ENCODE measurements at regions not wholly inside any gene's neighbourhood (a gene's known extent, or its start where the extent isn't known, plus 50 kb on each side); places are given as distances from the start of the nearest gene placed in this dataset.

DNA sequence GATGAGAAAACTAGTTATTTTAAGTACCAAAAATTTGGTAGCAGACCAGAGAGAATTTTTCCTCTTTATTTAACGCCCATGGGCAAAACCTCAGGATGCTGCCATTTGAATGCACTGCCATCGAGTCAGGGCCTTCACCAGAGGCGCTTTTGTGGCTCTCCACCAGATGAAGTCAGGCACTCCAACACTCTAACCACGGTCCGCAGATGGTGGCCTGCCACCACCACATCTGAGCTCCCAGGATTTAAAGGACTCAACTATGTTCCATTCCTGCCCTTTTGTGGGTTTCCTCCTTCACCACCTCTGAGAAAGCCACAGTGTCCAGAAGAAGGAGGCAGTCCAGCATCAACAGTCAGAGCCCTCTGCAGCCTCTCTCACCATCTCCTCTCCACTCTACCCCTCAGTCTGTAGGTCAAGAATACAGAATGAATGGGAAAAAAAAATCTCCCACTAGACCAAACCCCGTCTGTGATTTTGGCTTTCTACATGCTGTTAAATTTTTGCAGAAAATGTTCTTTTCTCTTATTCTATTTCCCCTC lies 647.4 kb downstream of the USP25 start:
- FAIRE-seq (no peak), DNase-seq (ENCODE audit: insufficient read length, low spot score) (no peak)
- TF ChIP-seq POLR2AphosphoS5 (IDR thresholded peaks at IDR 0.05; ENCODE audit: low read depth, low read length): no peak
- no peak for TF ChIP-seq TAF1 (IDR thresholded peaks at IDR 0.05; ENCODE audit: low read depth, low read length)
- TF ChIP-seq POU2F2 (IDR thresholded peaks at IDR 0.05; ENCODE audit: low read depth, low read length): no peak

DNA sequence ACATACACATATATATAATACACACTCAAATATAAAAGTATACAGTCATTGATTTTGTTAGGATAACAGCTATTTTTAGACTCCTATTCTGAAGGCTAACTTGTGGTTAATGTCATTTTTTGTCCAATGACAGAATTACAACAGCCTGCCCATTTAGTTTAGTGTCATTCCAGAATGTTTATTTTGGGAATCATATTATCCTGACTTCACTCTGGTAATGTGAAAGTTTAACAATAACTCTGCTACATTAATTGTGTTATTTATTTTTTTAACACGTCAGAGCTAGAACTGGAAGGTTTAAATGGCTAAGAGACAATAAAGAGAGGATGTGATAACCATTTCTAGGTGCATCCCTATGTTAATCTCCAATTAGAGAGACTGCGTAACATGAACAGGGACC lies 648.1 kb downstream of the USP25 start:
- no peak for DNase-seq (ENCODE audit: insufficient read length, low spot score)
- no peak for TF ChIP-seq POU2F2 (IDR thresholded peaks at IDR 0.05; ENCODE audit: low read depth, low read length)
- no peak for TF ChIP-seq SPI1 (IDR thresholded peaks at IDR 0.05; ENCODE audit: low read depth, low read length)
- FAIRE-seq: no peak

DNA sequence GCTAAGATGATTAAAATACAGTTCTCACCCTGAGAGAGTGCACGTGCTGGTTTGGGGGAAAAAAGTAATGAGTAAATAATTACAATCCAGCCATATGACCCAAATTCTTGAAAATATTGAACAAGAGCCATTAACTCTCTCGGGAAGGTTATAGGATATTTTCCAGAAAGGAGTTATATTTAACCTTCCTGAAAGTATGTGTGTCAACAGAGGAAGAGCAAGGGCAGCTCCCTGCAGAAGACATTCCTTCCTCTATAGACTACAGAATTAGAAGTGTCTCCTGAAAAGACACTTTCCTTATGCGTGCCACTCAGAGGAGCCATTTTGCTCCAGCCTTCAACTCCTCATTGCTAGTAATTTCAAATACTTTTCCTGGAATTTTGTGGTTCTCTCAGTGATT lies 648.7 kb downstream of the USP25 start:
- TF ChIP-seq TAF1 (IDR thresholded peaks at IDR 0.05; ENCODE audit: low read depth, low read length): no peak
- no peak for TF ChIP-seq POLR2A (IDR thresholded peaks at IDR 0.05; ENCODE audit: low read depth, low read length)
- no peak for TF ChIP-seq SPI1 (IDR thresholded peaks at IDR 0.05; ENCODE audit: low read depth, low read length)
- no peak for TF ChIP-seq POU2F2 (IDR thresholded peaks at IDR 0.05; ENCODE audit: low read depth, low read length)
- no peak for TF ChIP-seq PAX5 (IDR thresholded peaks at IDR 0.05; ENCODE audit: insufficient read depth, low read length, severe bottlenecking)
- no peak for TF ChIP-seq POLR2AphosphoS5 (IDR thresholded peaks at IDR 0.05; ENCODE audit: low read depth, low read length)
- DNase-seq (ENCODE audit: insufficient read length, low spot score): no peak
- no peak for FAIRE-seq

DNA sequence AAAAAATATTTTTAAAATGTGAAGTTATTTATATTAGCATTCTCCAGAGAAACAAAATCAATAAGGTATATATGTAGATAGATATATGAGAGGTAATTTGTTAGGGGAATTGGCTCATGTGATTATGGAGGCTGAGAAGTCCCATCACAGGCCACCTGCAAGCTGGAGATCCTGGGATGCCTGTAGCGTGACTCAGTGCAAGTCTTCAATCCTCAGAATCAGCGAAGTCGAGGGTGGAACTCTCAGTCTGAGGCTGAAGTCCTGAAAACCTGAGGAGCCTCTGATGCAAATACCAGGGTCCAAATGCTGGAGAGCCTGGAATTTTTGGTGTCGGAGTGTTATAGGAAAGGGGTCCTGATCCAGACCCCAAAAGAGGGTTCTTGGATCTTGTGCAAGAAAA lies 658.5 kb downstream of the USP25 start:
- FAIRE-seq (no peak), DNase-seq (ENCODE audit: insufficient read length, low spot score) (no peak)
- TF ChIP-seq SPI1 (IDR thresholded peaks at IDR 0.05; ENCODE audit: low read depth, low read length) (no peak), POLR2A (IDR thresholded peaks at IDR 0.05; ENCODE audit: low read depth, low read length) (no peak), POU2F2 (IDR thresholded peaks at IDR 0.05; ENCODE audit: low read depth, low read length) (no peak), POLR2AphosphoS5 (IDR thresholded peaks at IDR 0.05; ENCODE audit: low read depth, low read length) (no peak), TAF1 (IDR thresholded peaks at IDR 0.05; ENCODE audit: low read depth, low read length) (no peak), PAX5 (IDR thresholded peaks at IDR 0.05; ENCODE audit: insufficient read depth, low read length, severe bottlenecking) (no peak)

DNA sequence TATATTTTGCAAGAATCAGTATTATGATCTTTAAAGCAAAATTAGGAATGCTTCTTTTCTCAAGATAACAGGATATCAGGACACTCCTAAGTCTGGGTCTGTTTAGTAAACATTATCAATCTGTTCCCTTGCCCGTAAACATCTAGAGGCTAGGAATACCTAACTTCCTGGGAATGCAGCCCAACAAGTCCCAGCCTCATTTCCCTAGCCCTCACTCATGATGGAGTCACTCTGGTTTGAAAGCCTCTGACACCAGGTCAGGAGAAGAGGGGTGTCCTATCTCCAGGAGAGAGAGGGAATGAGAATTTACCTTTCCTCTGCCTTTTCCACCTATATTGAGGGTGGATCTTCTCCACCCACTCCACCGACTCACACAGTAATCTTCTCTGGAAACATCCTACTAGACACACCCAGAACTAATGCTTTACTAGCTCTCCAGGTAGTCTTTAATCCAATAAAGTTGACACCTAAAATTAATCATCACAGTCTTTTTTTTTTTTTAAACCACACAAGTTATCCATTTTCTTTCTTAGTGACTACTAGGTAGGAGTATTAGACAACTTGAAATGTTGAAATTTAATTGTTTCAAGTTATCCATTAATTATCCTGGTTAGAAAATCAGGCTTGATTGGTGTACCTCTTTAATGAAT lies 659.3 kb downstream of the USP25 start:
- no peak for TF ChIP-seq SPI1 (IDR thresholded peaks at IDR 0.05; ENCODE audit: low read depth, low read length)
- TF ChIP-seq POU2F2 (IDR thresholded peaks at IDR 0.05; ENCODE audit: low read depth, low read length): no peak
- TF ChIP-seq TAF1 (IDR thresholded peaks at IDR 0.05; ENCODE audit: low read depth, low read length): no peak
- no peak for TF ChIP-seq POLR2AphosphoS5 (IDR thresholded peaks at IDR 0.05; ENCODE audit: low read depth, low read length)
- no peak for TF ChIP-seq PAX5 (IDR thresholded peaks at IDR 0.05; ENCODE audit: insufficient read depth, low read length, severe bottlenecking)
- TF ChIP-seq POLR2A (IDR thresholded peaks at IDR 0.05; ENCODE audit: low read depth, low read length): no peak
- FAIRE-seq (no peak), DNase-seq (ENCODE audit: insufficient read length, low spot score) (no peak)

DNA sequence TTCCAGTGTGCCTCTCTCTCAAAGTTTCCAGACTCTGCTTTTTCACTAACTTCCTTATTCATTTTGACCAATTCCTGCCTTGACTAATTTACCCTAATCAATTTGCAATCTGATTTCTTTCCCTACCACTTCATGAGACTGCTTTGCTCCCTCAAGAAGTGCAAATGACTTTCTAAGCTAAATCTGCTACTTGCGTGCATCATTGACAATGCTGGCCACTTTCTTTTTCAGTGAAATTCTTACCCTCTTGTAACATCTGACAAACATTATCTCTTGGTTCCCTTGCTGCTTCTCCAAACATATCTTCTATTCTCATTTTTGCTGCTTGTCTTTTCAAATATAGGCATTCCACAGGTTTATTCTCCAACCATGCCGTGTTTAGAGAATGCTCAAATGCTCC lies 659.9 kb downstream of the USP25 start:
- no peak for FAIRE-seq
- no peak for DNase-seq (ENCODE audit: insufficient read length, low spot score)
- TF ChIP-seq TAF1 (IDR thresholded peaks at IDR 0.05; ENCODE audit: low read depth, low read length): no peak
- TF ChIP-seq POLR2AphosphoS5 (IDR thresholded peaks at IDR 0.05; ENCODE audit: low read depth, low read length): no peak
- no peak for TF ChIP-seq PAX5 (IDR thresholded peaks at IDR 0.05; ENCODE audit: insufficient read depth, low read length, severe bottlenecking)
- TF ChIP-seq SPI1 (IDR thresholded peaks at IDR 0.05; ENCODE audit: low read depth, low read length): no peak
- TF ChIP-seq POLR2A (IDR thresholded peaks at IDR 0.05; ENCODE audit: low read depth, low read length): no peak
- no peak for TF ChIP-seq POU2F2 (IDR thresholded peaks at IDR 0.05; ENCODE audit: low read depth, low read length)

DNA sequence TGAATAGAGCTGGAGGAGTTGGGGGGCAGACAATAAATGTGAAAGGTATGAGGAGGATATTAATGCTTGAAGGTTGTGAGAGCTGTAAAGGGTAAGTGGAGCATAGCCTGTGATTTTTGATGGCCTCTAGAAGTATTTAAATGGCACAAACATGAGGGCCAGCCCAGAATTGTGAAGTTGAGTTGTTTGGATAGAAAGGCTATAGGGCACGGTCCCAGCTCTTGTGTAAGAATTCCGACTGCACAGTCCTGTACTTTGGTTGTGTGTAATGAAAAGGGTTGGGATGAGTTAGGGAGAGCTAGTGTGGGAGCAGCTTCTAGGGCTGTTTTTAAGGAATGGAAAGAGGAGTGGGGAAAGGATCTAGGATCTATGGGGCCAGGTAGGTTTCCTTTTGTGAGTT lies 665.5 kb downstream of the USP25 start:
- no peak for DNase-seq (ENCODE audit: insufficient read length, low spot score)
- no peak for FAIRE-seq
- no peak for TF ChIP-seq SPI1 (IDR thresholded peaks at IDR 0.05; ENCODE audit: low read depth, low read length)
- TF ChIP-seq POU2F2 (IDR thresholded peaks at IDR 0.05; ENCODE audit: low read depth, low read length): no peak
- no peak for TF ChIP-seq POLR2A (IDR thresholded peaks at IDR 0.05; ENCODE audit: low read depth, low read length)
- no peak for TF ChIP-seq PAX5 (IDR thresholded peaks at IDR 0.05; ENCODE audit: insufficient read depth, low read length, severe bottlenecking)
- TF ChIP-seq TAF1 (IDR thresholded peaks at IDR 0.05; ENCODE audit: low read depth, low read length): no peak
- no peak for TF ChIP-seq POLR2AphosphoS5 (IDR thresholded peaks at IDR 0.05; ENCODE audit: low read depth, low read length)

DNA sequence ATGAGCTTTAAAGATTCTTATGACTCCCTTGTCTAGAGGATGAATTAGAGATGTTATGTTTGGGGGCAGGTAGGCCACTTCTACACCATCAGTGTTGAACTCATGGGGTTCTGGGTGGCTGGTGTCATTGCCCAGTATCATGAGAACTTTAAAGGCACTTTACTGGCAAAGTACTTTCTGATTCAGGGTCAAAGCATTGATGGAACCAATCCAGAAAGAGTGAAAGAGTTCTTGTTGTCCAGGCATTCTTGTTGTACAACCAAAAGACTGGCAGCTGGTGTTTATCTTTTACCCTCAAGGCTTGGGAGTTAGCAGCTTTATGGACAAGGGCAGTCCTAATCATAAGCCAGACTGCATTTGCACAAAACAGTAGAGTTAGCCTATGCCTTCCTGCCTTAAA lies 673.0 kb downstream of the USP25 start:
- DNase-seq (ENCODE audit: insufficient read length, low spot score): no peak
- FAIRE-seq: no peak
- TF ChIP-seq SPI1 (IDR thresholded peaks at IDR 0.05; ENCODE audit: low read depth, low read length): no peak

DNA sequence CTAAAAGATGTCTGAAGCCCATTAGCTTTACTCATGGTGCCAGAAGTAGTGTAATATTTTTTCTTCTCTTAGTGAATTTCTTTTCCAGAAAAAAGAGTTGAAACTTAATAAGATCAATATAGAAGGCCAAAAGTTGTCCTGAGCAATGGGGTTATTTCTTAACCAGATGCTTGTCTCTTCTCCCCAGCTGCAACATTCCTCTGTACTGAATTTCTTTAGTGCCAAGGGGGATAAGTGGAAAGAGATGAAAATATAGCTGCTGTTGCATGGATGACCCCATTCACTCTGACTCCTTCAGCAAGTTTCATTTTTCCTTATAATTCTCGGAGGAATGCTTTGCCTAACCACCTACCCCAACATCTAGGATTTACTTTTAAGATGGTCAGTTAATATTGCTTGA lies 675.0 kb downstream of the USP25 start:
- FAIRE-seq (no peak), DNase-seq (ENCODE audit: insufficient read length, low spot score) (no peak)
- no peak for TF ChIP-seq PAX5 (IDR thresholded peaks at IDR 0.05; ENCODE audit: insufficient read depth, low read length, severe bottlenecking)
- no peak for TF ChIP-seq POLR2A (IDR thresholded peaks at IDR 0.05; ENCODE audit: low read depth, low read length)
- no peak for TF ChIP-seq POU2F2 (IDR thresholded peaks at IDR 0.05; ENCODE audit: low read depth, low read length)

DNA sequence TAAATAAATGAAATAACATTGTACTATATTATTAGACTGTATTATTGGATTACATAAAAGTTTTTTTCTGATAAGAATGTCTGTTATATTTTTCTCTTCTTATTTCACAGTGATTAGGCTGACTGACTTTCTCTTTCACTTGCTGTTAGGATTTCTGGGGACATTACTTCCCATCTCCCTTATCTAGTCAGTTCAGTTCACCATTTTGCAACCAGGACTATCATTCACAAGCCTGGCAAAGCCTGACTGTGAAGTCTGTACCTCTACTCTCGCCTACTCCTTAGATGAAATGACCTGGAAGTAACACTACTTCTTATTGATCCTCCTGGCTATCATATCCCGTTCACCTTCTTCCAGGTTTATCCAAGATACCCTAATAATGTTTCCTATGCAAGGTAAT lies 676.6 kb downstream of the USP25 start:
- DNase-seq (ENCODE audit: insufficient read length, low spot score) (no peak), FAIRE-seq (no peak)
- TF ChIP-seq POLR2AphosphoS5 (IDR thresholded peaks at IDR 0.05; ENCODE audit: low read depth, low read length): no peak
- TF ChIP-seq POLR2A (IDR thresholded peaks at IDR 0.05; ENCODE audit: low read depth, low read length): no peak
- TF ChIP-seq TAF1 (IDR thresholded peaks at IDR 0.05; ENCODE audit: low read depth, low read length): no peak
- no peak for TF ChIP-seq PAX5 (IDR thresholded peaks at IDR 0.05; ENCODE audit: insufficient read depth, low read length, severe bottlenecking)
- TF ChIP-seq POU2F2 (IDR thresholded peaks at IDR 0.05; ENCODE audit: low read depth, low read length): no peak
- no peak for TF ChIP-seq SPI1 (IDR thresholded peaks at IDR 0.05; ENCODE audit: low read depth, low read length)
